ENCODE measurements at regions not wholly inside any gene's neighbourhood (a gene's known extent, or its start where the extent isn't known, plus 50 kb on each side); places are given as distances from the start of the nearest gene placed in this dataset.

DNA sequence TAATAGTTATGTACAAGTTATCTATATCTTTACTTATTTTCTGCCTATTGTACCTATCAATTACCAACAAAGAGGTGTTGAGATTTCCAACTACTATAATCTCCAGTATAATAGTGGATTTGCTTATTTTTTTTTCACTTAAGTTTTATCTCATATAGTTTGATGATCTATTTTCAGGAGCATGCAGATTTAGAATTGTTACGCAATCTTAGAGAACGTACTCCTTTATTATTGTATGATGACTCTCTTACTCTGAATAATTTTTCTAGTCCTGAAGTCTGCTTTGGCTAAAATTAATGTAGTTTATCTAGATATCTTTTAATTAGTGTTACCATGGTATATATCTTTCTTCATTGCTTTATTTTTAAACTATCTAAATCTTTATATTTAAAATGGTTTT lies 205.2 kb downstream of the SCG2 start:
- no peaks in the 10 kb centered on the region for H3K27me3 ChIP-seq (ENCODE audit: low read depth)
- no peak for ATAC-seq
- intact Hi-C loops (cut with DNase I) = no loop called here

DNA sequence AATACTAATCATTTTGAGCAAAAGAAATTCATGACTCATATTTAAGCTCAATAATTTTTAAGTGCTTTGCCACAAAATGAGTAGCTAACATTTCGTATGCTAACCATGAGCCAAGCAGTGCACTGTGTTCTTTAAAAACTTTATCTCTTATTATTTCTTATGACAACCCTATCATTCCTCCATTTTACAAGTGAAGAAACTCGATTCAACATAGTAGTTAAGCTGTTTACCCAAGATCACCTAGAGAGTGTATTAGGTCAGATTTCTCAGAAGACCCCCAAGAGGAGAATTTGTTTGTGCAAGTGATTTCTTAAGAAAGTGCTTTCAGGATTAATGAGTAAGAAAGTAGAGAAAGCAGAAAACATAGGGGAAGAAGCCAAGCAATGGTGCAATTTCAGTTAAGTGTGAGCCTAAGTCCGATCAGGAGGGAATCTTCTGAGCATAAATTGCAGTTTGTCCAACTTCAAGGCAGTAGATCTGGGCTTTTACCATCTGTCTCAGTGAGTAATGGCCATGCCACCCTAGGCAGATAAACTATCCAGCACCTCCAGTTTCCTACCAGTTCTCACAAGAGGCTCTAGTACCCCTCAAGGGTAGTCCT lies 202.7 kb downstream of the SCG2 start:
- intact Hi-C loops (cut with DNase I) = no loop called here
- Histone ChIP-seq H3K4me1 (no peaks in the 10 kb centered on the region), H3K27me3 (ENCODE audit: low read depth) (no peaks in the 10 kb centered on the region), H3K4me3 (no peak overlapping the region), H3K36me3 (no peaks in the 10 kb centered on the region), H3K27ac (no peak overlapping the region), H3K9me3 (no peaks in the 10 kb centered on the region)
- DNase-seq (no peak), ATAC-seq (no peak)
- TF ChIP-seq, protein P1, sequence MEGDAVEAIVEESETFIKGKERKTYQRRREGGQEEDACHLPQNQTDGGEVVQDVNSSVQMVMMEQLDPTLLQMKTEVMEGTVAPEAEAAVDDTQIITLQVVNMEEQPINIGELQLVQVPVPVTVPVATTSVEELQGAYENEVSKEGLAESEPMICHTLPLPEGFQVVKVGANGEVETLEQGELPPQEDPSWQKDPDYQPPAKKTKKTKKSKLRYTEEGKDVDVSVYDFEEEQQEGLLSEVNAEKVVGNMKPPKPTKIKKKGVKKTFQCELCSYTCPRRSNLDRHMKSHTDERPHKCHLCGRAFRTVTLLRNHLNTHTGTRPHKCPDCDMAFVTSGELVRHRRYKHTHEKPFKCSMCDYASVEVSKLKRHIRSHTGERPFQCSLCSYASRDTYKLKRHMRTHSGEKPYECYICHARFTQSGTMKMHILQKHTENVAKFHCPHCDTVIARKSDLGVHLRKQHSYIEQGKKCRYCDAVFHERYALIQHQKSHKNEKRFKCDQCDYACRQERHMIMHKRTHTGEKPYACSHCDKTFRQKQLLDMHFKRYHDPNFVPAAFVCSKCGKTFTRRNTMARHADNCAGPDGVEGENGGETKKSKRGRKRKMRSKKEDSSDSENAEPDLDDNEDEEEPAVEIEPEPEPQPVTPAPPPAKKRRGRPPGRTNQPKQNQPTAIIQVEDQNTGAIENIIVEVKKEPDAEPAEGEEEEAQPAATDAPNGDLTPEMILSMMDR (IDR thresholded peaks at IDR 0.05) = no peak

More for the DNA sequence above, 205.2 kb downstream of the SCG2 start:
- H3K27ac ChIP-seq = no peak overlapping the region
- H3K36me3 ChIP-seq = no peaks in the 10 kb centered on the region
- H3K9me3 ChIP-seq = peaks cover 4% of the 10 kb centered on the region
- DNase-seq = no peak
- TF ChIP-seq, protein P1 (IDR thresholded peaks at IDR 0.05) = no peak
- no peaks in the 10 kb centered on the region for H3K4me1 ChIP-seq
- no peak overlapping the region for H3K4me3 ChIP-seq

GRCh38 chr2:223404616-223405015 lies 197.5 kb downstream of the SCG2 start:
- H3K9me3 ChIP-seq = no peaks in the 10 kb centered on the region
- DNase-seq (no peak), ATAC-seq (no peak)
- H3K4me1 ChIP-seq = no peaks in the 10 kb centered on the region
- no peak overlapping the region for H3K4me3 ChIP-seq
- no peaks in the 10 kb centered on the region for H3K27me3 ChIP-seq (ENCODE audit: low read depth)
- intact Hi-C loops (cut with DNase I) = no loop called here
- TF ChIP-seq, protein P1 (IDR thresholded peaks at IDR 0.05) = no peak
- H3K27ac ChIP-seq = no peak overlapping the region
- no peaks in the 10 kb centered on the region for H3K36me3 ChIP-seq

- TF ChIP-seq, protein P1 (IDR thresholded peaks at IDR 0.05) = no peak
- no peaks in the 10 kb centered on the region for H3K27me3 ChIP-seq (ENCODE audit: low read depth)
- DNase-seq = no peak
- no peaks in the 10 kb centered on the region for H3K36me3 ChIP-seq
- peak in 1 of 2 donors; percentile 71 for ATAC-seq
- H3K9me3 ChIP-seq = no peaks in the 10 kb centered on the region
- H3K4me1 ChIP-seq = peaks cover 5% of the 10 kb centered on the region
- intact Hi-C loops (cut with DNase I) = no loop called here
- no peak overlapping the region for H3K4me3 ChIP-seq
- no peak overlapping the region for H3K27ac ChIP-seq
These were observed 187.5 kb downstream of the SCG2 start for GRCh38 chr2:223414646-223415045.

DNA sequence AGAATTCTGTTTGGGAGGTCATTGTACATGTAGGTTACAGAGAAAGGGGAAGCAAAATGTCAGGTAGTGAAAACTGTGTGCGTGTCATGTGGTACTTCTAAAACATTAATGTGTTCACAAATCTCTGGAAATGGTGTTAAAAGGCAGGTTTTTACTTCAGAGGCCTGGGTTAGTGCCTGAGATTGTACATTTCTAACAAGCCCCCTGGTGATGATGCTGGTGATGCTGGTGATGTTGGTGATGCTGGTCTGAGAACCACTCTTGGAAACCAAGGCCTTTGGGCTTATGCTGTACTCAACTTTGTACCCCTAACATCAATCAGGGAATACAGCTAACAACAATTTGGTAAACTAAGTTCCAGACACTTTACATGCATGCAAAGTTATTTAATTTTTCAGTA lies 187.1 kb downstream of the SCG2 start:
- no peak overlapping the region for H3K4me3 ChIP-seq
- H3K27me3 ChIP-seq (ENCODE audit: low read depth) = no peaks in the 10 kb centered on the region
- peaks cover 5% of the 10 kb centered on the region for H3K4me1 ChIP-seq
- H3K9me3 ChIP-seq = no peaks in the 10 kb centered on the region
- intact Hi-C loops (cut with DNase I) = no loop called here
- TF ChIP-seq, protein P1 (IDR thresholded peaks at IDR 0.05) = no peak
- H3K36me3 ChIP-seq = no peaks in the 10 kb centered on the region
- no peak for ATAC-seq
- H3K27ac ChIP-seq = no peak overlapping the region
- DNase-seq = no peak
